Stomach (tissue), 4 donors: ENCODE measurements at regions not wholly inside any gene's neighbourhood (a gene's known extent, or its start where the extent isn't known, plus 50 kb on each side); places are given as distances from the start of the nearest gene placed in this dataset.

ENCODE experiments used
- CTCF ChIP-seq, 7 experiments: fragments of 450-650 bp in 4 of 7; fragments of 200-600 bp in 3 of 7; sonication (generic) in 3 of 7; IDR thresholded peaks; one replicate each; pipeline ENCODE4 v1.5.1; 2016 to 2019; ENCODE audit warnings: antibody characterized with exemption in 7 of 7, control low read depth in 2 of 7, mild to moderate bottlenecking in 1 of 7
- POLR2A ChIP-seq, 4 donors: fragments of 450-650 bp; IDR thresholded peaks; one replicate each; pipeline ENCODE4 v1.6.1; 2016; ENCODE audit warnings: antibody characterized with exemption in 4 of 4, control low read depth in 2 of 4, mild to moderate bottlenecking in 1 of 4, moderate library complexity in 1 of 4

GRCh38 chr6:130520801-130521200 lies 155.0 kb downstream of the TMEM200A start:
- TF ChIP-seq POLR2A (IDR thresholded peaks at IDR 0.05): no peak
- TF ChIP-seq CTCF (IDR thresholded peaks at IDR 0.05): no peak
